GM18858 (cell line): ENCODE measurements at regions not wholly inside any gene's neighbourhood (a gene's known extent, or its start where the extent isn't known, plus 50 kb on each side); places are given as distances from the start of the nearest gene placed in this dataset.

Source experiments
- ATAC-seq: cut with Tn5 transposase; IDR thresholded peaks from one replicate; pipeline ENCODE4 v1.9.1; 2021; ENCODE audit not compliant: unreplicated experiment

- ATAC-seq = no peak
Measured at GRCh38 chr5:29995154-29995553, 1198.3 kb upstream of the CDH6 start.

- ATAC-seq = no peak
Measured at GRCh38 chr5:29994519-29994918, 1199.0 kb upstream of the CDH6 start.

- ATAC-seq = no peak
Measured at GRCh38 chr5:29993286-29993685, 1200.2 kb upstream of the CDH6 start.

- ATAC-seq = no peak
Measured at GRCh38 chr5:29992248-29992647, 1201.2 kb upstream of the CDH6 start.

- no peak for ATAC-seq
Measured at GRCh38 chr5:29990681-29991080, 1202.8 kb upstream of the CDH6 start.

GRCh38 chr5:29984156-29984540 lies 1209.3 kb upstream of the CDH6 start:
- no peak for ATAC-seq

- ATAC-seq = no peak
Measured at GRCh38 chr5:29983528-29984155, 1209.8 kb upstream of the CDH6 start.

- no peak for ATAC-seq
Measured at GRCh38 chr5:29982457-29982856, 1211.0 kb upstream of the CDH6 start.

- ATAC-seq = no peak
Measured at GRCh38 chr5:29972597-29972996, 1220.9 kb upstream of the CDH6 start.

- no peak for ATAC-seq
Measured at GRCh38 chr5:29963956-29964355, 1229.5 kb upstream of the CDH6 start.

GRCh38 chr5:29960323-29960722 lies 1233.2 kb upstream of the CDH6 start:
- ATAC-seq = no peak

GRCh38 chr5:29950416-29951145 lies 1242.9 kb upstream of the CDH6 start:
- ATAC-seq = no peak

- no peak for ATAC-seq
Measured at GRCh38 chr5:29949301-29949872, 1244.1 kb upstream of the CDH6 start.

GRCh38 chr5:29944327-29944726 lies 1249.2 kb upstream of the CDH6 start:
- ATAC-seq = no peak

- ATAC-seq = no peak
Measured at GRCh38 chr5:29942089-29942488, 1251.4 kb upstream of the CDH6 start.

- ATAC-seq = no peak
Measured at GRCh38 chr5:29939988-29940387, 1253.5 kb upstream of the CDH6 start.

GRCh38 chr5:29935371-29935770 lies 1258.1 kb upstream of the CDH6 start:
- no peak for ATAC-seq

- ATAC-seq = no peak
Measured at GRCh38 chr5:29930316-29930715, 1263.2 kb upstream of the CDH6 start.

GRCh38 chr5:29924107-29924506 lies 1269.4 kb upstream of the CDH6 start:
- no peak for ATAC-seq

GRCh38 chr5:29905626-29906353 lies 1287.7 kb upstream of the CDH6 start:
- ATAC-seq = no peak

GRCh38 chr5:29902859-29903258 lies 1290.6 kb upstream of the CDH6 start:
- no peak for ATAC-seq

GRCh38 chr5:29899583-29899982 lies 1293.9 kb upstream of the CDH6 start:
- ATAC-seq = no peak
